ENCODE measurements at regions not wholly inside any gene's neighbourhood (a gene's known extent, or its start where the extent isn't known, plus 50 kb on each side); places are given as distances from the start of the nearest gene placed in this dataset.

DNA sequence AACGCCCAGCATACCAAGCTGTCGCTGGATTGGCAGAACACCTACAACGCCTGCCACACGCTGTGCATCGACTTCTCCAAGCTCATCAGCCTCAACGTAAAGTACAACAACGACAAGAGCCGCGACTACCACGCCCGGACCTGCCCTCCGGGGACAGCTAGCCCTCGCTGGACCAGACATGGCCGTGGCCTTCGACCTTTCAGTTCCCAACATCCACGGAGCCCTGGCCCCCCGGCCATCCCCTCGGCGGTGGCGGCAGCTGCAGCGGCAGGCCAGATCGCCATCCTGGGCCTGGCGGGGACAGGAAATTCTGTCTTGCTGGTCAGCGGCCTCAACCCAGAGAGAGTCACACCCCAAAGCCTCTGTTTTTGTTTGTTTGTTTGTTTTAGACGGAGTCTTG is 132.6 kb upstream of the FUT8 start:
- TF ChIP-seq, protein P1, sequence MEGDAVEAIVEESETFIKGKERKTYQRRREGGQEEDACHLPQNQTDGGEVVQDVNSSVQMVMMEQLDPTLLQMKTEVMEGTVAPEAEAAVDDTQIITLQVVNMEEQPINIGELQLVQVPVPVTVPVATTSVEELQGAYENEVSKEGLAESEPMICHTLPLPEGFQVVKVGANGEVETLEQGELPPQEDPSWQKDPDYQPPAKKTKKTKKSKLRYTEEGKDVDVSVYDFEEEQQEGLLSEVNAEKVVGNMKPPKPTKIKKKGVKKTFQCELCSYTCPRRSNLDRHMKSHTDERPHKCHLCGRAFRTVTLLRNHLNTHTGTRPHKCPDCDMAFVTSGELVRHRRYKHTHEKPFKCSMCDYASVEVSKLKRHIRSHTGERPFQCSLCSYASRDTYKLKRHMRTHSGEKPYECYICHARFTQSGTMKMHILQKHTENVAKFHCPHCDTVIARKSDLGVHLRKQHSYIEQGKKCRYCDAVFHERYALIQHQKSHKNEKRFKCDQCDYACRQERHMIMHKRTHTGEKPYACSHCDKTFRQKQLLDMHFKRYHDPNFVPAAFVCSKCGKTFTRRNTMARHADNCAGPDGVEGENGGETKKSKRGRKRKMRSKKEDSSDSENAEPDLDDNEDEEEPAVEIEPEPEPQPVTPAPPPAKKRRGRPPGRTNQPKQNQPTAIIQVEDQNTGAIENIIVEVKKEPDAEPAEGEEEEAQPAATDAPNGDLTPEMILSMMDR (IDR thresholded peaks at IDR 0.05): no peak
- TF ChIP-seq POLR2AphosphoS5 (IDR thresholded peaks at IDR 0.05): no peak
